Panc1 (cell line): ENCODE measurements at regions not wholly inside any gene's neighbourhood (a gene's known extent, or its start where the extent isn't known, plus 50 kb on each side); places are given as distances from the start of the nearest gene placed in this dataset.

Source experiments
- ATAC-seq: fragments of 200-7000 bp; cut with Tn5 transposase; 2 replicates; pipeline ENCODE4 v1.9.1; 2020; ENCODE audit warnings: mild to moderate bottlenecking, moderate library complexity
- BruUV-seq: library from RNA; stranded (reverse); fragments of 400-500 nt; replicated peaks from 2 replicates; lab custom pipeline; 2021; lab: Mats Ljungman, UMichigan
- CTCF ChIA-PET: fragments of 300-600 bp; sonication (Branson Sonifier 250); formaldehyde crosslinking; loops from one replicate; lab custom pipeline; 2022; ENCODE audit warnings: antibody characterized with exemption; lab: Charles Lee
- POLR2A ChIA-PET: fragments of 300-600 bp; sonication (Branson Sonifier 250); formaldehyde crosslinking; loops from one replicate; lab custom pipeline; 2022; ENCODE audit warnings: antibody characterized with exemption; lab: Charles Lee
- DNase-seq: peaks from one replicate; pipeline ENCODE4 v3.0.0-alpha.2; 2010; ENCODE audit warnings: low read depth, low spot score
- H3K27ac ChIP-seq: 2 replicates; pipeline ENCODE4 v1.5.1; 2011; ENCODE audit warnings: mild to moderate bottlenecking, low read length, inconsistent platforms
- H3K27me3 ChIP-seq: fragments of 200-500 bp; sonication (Bioruptor generic); 2 replicates; pipeline ENCODE4 v1.6.0; 2014; ENCODE audit warnings: low read length, inconsistent platforms; ENCODE audit not compliant: control insufficient read depth, insufficient read depth
- H3K36me3 ChIP-seq: fragments of 200-500 bp; sonication (Bioruptor generic); 2 replicates; pipeline ENCODE4 v1.5.1; 2014; ENCODE audit warnings: inconsistent platforms, mild to moderate bottlenecking, low read length, moderate library complexity; ENCODE audit not compliant: control insufficient read depth, insufficient read depth
- H3K4me1 ChIP-seq: 2 replicates; pipeline ENCODE4 v1.5.1; 2011; ENCODE audit warnings: inconsistent platforms, mild to moderate bottlenecking, low read length, moderate library complexity; ENCODE audit not compliant: control insufficient read depth, insufficient read depth
- H3K4me3 ChIP-seq, 2 experiments: 2 replicates each; pipeline ENCODE4 v1.5.1; 2011 to 2012; ENCODE audit warnings: low read depth in 2 of 2, low read length in 2 of 2, mild to moderate bottlenecking in 2 of 2, inconsistent platforms in 1 of 2, moderate library complexity in 1 of 2
- H3K9me3 ChIP-seq: fragments of 200-500 bp; sonication (Bioruptor generic); 2 replicates; pipeline ENCODE4 v1.5.1; 2014; ENCODE audit warnings: low read depth, mild to moderate bottlenecking, inconsistent platforms, low read length, moderate library complexity; ENCODE audit not compliant: control insufficient read depth, insufficient read depth
- POLR2AphosphoS5 ChIP-seq: IDR thresholded peaks from 2 replicates; pipeline ENCODE4 v1.6.1; 2012; ENCODE audit warnings: mild to moderate bottlenecking, low read depth, low read length, moderate library complexity
- SIN3A ChIP-seq: IDR thresholded peaks from 2 replicates; pipeline ENCODE4 v1.6.1; 2012; ENCODE audit warnings: low read depth, mild to moderate bottlenecking, low read length, moderate library complexity, borderline replicate concordance; ENCODE audit not compliant: insufficient read depth
- TCF7L2 ChIP-seq: IDR thresholded peaks from 2 replicates; pipeline ENCODE4 v1.6.1; 2011; ENCODE audit warnings: mild to moderate bottlenecking, low read depth, low read length, inconsistent platforms
- in situ Hi-C: cut with HindIII; loops from 2 replicates; pipeline ENCODE4 v1.10.0; 2016; ENCODE audit warnings: low sequenced_read_pairs, low pct_unique_long_range_greater_than_20kb
- intact Hi-C: fragments of 100-400 bp; cut with micrococcal nuclease; formaldehyde crosslinking; loops from one replicate; pipeline ENCODE4 v1.10.0; 2022; ENCODE audit not compliant: unreplicated experiment
- TF ChIP-seq, protein P1 (sequence below): fragments of 450-650 bp; IDR thresholded peaks from 2 replicates; pipeline ENCODE4 v1.5.1; 2017; ENCODE audit warnings: mild to moderate bottlenecking
- TF ChIP-seq, protein P2 (sequence below), 2 experiments: IDR thresholded peaks; 2 replicates each; pipeline ENCODE4 v1.6.1; 2011 to 2012; ENCODE audit warnings: low read depth in 2 of 2, control low read depth in 1 of 2, low read length in 1 of 2, mild to moderate bottlenecking in 1 of 2, moderate library complexity in 1 of 2; ENCODE audit not compliant: insufficient read depth in 1 of 2

DNA sequence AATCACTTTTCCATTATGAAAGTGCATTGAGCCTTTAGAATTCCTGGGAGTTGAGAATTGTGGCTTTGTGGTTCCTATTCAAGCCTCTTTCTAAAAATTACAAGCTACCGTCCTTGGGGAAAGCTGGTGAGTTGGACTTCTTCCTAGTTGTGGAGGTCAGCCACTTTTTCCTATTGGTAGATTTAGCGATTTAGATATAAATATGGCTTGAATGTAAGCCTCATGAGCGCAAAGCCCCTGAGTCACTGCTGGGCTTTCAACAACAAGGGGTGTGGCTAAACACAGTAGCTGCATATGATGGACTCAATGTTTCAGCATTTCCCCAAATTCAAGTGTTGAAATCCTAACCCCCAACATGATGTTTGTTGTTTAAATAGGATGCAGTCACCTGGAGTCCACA is 150.0 kb upstream of the IGFBP3 start:
- BruUV-seq: no TSS peak
- Histone ChIP-seq H3K4me3 (no peak overlapping the region), H3K4me1 (no peaks in the 10 kb centered on the region), H3K27ac (no peak overlapping the region), H3K27me3 (no peaks in the 10 kb centered on the region), H3K9me3 (no peaks in the 10 kb centered on the region), H3K36me3 (no peaks in the 10 kb centered on the region)
- intact Hi-C loops (no loop called here), in situ Hi-C loops (no loop called here)
- TF ChIP-seq TCF7L2: no peak
- TF ChIP-seq, protein P1, sequence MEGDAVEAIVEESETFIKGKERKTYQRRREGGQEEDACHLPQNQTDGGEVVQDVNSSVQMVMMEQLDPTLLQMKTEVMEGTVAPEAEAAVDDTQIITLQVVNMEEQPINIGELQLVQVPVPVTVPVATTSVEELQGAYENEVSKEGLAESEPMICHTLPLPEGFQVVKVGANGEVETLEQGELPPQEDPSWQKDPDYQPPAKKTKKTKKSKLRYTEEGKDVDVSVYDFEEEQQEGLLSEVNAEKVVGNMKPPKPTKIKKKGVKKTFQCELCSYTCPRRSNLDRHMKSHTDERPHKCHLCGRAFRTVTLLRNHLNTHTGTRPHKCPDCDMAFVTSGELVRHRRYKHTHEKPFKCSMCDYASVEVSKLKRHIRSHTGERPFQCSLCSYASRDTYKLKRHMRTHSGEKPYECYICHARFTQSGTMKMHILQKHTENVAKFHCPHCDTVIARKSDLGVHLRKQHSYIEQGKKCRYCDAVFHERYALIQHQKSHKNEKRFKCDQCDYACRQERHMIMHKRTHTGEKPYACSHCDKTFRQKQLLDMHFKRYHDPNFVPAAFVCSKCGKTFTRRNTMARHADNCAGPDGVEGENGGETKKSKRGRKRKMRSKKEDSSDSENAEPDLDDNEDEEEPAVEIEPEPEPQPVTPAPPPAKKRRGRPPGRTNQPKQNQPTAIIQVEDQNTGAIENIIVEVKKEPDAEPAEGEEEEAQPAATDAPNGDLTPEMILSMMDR: no peak
- no peak for TF ChIP-seq SIN3A
- TF ChIP-seq POLR2AphosphoS5: no peak
- DNase-seq (no peak), ATAC-seq (no peak)
- ChIA-PET CTCF (interaction anchor here (0.7 kb wide), 1 partner anchor 1100 kb away, joined by 3 read pairs; no protein-coding TSS in a partner anchor), POLR2A (no interaction called here)

DNA sequence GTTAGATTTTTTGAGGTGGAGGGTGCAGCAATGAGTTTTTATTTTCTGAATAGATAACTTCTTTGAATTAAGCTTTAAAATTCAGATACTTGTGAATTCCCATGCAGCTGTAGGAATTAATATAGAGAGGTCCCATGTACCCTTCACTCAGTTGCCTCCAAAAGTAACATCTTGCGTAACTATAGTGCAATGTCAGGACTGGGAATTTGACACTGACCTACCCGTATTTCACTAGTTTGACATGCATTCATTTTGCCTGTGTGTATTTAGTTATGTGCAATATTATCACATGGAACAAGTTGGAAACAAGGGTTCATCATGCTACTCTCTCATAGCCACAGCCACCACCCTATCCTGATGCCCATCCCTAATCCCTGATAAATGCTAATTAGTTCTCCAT is 147.1 kb upstream of the IGFBP3 start:
- Histone ChIP-seq H3K4me1 (no peaks in the 10 kb centered on the region), H3K36me3 (no peaks in the 10 kb centered on the region), H3K9me3 (no peaks in the 10 kb centered on the region), H3K27me3 (no peaks in the 10 kb centered on the region), H3K27ac (no peak overlapping the region), H3K4me3 (no peak overlapping the region)
- ATAC-seq (no peak), DNase-seq (no peak)
- CTCF ChIA-PET: no interaction called here
- intact Hi-C loops (no loop called here), in situ Hi-C loops (no loop called here)
- POLR2A ChIA-PET: no interaction called here
- BruUV-seq: no TSS peak
- TF ChIP-seq TCF7L2 (no peak), SIN3A (no peak), POLR2AphosphoS5 (no peak)
- TF ChIP-seq, protein P2, sequence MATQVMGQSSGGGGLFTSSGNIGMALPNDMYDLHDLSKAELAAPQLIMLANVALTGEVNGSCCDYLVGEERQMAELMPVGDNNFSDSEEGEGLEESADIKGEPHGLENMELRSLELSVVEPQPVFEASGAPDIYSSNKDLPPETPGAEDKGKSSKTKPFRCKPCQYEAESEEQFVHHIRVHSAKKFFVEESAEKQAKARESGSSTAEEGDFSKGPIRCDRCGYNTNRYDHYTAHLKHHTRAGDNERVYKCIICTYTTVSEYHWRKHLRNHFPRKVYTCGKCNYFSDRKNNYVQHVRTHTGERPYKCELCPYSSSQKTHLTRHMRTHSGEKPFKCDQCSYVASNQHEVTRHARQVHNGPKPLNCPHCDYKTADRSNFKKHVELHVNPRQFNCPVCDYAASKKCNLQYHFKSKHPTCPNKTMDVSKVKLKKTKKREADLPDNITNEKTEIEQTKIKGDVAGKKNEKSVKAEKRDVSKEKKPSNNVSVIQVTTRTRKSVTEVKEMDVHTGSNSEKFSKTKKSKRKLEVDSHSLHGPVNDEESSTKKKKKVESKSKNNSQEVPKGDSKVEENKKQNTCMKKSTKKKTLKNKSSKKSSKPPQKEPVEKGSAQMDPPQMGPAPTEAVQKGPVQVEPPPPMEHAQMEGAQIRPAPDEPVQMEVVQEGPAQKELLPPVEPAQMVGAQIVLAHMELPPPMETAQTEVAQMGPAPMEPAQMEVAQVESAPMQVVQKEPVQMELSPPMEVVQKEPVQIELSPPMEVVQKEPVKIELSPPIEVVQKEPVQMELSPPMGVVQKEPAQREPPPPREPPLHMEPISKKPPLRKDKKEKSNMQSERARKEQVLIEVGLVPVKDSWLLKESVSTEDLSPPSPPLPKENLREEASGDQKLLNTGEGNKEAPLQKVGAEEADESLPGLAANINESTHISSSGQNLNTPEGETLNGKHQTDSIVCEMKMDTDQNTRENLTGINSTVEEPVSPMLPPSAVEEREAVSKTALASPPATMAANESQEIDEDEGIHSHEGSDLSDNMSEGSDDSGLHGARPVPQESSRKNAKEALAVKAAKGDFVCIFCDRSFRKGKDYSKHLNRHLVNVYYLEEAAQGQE (IDR thresholded peaks at IDR 0.05; ENCODE audit: insufficient read depth in 1 of 2, low read depth in 2 of 2, low read length in 1 of 2): no peak
- TF ChIP-seq, protein P1: no peak
